ENCODE measurements at regions not wholly inside any gene's neighbourhood (a gene's known extent, or its start where the extent isn't known, plus 50 kb on each side); places are given as distances from the start of the nearest gene placed in this dataset.
"Not testable (repeated sequence)": the region's sequence is repeated elsewhere in the genome, so short reads cannot be mapped to it uniquely, and the experiment has no call there.

DNA sequence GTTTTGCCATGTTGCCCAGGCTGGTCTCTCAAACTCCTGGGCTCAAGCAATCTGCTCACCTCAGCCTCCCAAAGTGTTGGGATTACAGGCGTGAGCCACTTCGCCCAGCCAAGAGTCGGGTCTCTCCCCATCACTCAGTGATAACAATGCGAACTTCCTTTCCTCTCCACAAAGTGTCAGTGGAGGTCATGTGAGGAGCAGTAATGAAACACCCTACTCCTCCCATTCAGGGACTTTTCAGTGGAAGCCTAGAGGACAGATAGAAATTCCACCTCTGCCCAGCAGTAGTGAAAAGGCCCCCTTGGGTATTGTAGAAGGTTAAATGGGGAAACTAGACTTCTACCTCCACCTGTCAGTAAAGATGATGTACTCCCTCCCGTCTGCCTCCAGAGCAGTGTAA, 141.9 kb upstream of the STK26 start:
- H3K9me3 ChIP-seq (replicated peaks; ENCODE audit: control insufficient read depth, insufficient read depth, low read length): no peaks in the 10 kb centered on the region
- BruUV-seq (replicated peaks): no TSS peak
- no peaks in the 10 kb centered on the region for H3K36me3 ChIP-seq (ENCODE audit: control insufficient read depth in 2 of 2, extremely low read depth in 1 of 2, insufficient read depth in 2 of 2, low read length in 2 of 2)
- TF ChIP-seq, protein P1, sequence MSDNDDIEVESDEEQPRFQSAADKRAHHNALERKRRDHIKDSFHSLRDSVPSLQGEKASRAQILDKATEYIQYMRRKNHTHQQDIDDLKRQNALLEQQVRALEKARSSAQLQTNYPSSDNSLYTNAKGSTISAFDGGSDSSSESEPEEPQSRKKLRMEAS (IDR thresholded peaks at IDR 0.05; ENCODE audit: insufficient read depth, insufficient read length): no peak
- TF ChIP-seq JUN (IDR thresholded peaks at IDR 0.05; ENCODE audit: borderline replicate concordance, insufficient read depth, insufficient read length, low read depth): no peak
- TF ChIP-seq EZH2 (IDR thresholded peaks at IDR 0.05; ENCODE audit: borderline replicate concordance, low read depth, low read length, severe bottlenecking): no peak
- TF ChIP-seq, protein P2, sequence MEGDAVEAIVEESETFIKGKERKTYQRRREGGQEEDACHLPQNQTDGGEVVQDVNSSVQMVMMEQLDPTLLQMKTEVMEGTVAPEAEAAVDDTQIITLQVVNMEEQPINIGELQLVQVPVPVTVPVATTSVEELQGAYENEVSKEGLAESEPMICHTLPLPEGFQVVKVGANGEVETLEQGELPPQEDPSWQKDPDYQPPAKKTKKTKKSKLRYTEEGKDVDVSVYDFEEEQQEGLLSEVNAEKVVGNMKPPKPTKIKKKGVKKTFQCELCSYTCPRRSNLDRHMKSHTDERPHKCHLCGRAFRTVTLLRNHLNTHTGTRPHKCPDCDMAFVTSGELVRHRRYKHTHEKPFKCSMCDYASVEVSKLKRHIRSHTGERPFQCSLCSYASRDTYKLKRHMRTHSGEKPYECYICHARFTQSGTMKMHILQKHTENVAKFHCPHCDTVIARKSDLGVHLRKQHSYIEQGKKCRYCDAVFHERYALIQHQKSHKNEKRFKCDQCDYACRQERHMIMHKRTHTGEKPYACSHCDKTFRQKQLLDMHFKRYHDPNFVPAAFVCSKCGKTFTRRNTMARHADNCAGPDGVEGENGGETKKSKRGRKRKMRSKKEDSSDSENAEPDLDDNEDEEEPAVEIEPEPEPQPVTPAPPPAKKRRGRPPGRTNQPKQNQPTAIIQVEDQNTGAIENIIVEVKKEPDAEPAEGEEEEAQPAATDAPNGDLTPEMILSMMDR (IDR thresholded peaks at IDR 0.05; ENCODE audit: extremely low read depth in 1 of 2, insufficient read depth in 1 of 2, low read depth in 1 of 2, low read length in 2 of 2): no peak
- TF ChIP-seq POLR2AphosphoS5 (IDR thresholded peaks at IDR 0.05; ENCODE audit: insufficient read depth, low read depth, low read length): no peak
- no peaks in the 10 kb centered on the region for H3K9me1 ChIP-seq (replicated peaks; ENCODE audit: control insufficient read depth, extremely low read depth, insufficient read depth, low read length)
- dilution Hi-C loops (cut with MboI; ENCODE audit: extremely low pct_ligation_motif_present, low sequenced_read_pairs) (no loop called here), intact Hi-C loops (cut with micrococcal nuclease) (no loop called here)
- H3K4me3 ChIP-seq (replicated peaks in 1 of 3; ENCODE audit: insufficient read depth in 1 of 3, low read depth in 1 of 3, low read length in 3 of 3): no peak overlapping the region
- H2AFZ ChIP-seq (ENCODE audit: low read depth, low read length): no peak overlapping the region
- H3K4me1 ChIP-seq (ENCODE audit: control insufficient read depth, extremely low read depth, insufficient read depth, low read length): no peaks in the 10 kb centered on the region
- H3K9ac ChIP-seq (replicated peaks; ENCODE audit: extremely low read depth, insufficient read depth, low read length): no peak overlapping the region
- H3K79me2 ChIP-seq (ENCODE audit: control insufficient read depth, insufficient read depth, low read length): no peaks in the 10 kb centered on the region
- H3K27me3 ChIP-seq (ENCODE audit: control insufficient read depth in 2 of 2, insufficient read depth in 2 of 2, low read length in 2 of 2): no peaks in the 10 kb centered on the region
- no peaks in the 10 kb centered on the region for H4K20me1 ChIP-seq (replicated peaks; ENCODE audit: control insufficient read depth, extremely low read depth, insufficient read depth, low read length)
- no peak overlapping the region for H3K27ac ChIP-seq (ENCODE audit: insufficient read depth, low read depth, low read length)
- no peak overlapping the region for H3K4me2 ChIP-seq (ENCODE audit: insufficient read depth, low read length)
- CTCF ChIA-PET: no interaction called here
- POLR2A ChIA-PET: no interaction called here
- FAIRE-seq (no peak), DNase-seq (ENCODE audit: low read depth, low spot score) (no peak)

DNA sequence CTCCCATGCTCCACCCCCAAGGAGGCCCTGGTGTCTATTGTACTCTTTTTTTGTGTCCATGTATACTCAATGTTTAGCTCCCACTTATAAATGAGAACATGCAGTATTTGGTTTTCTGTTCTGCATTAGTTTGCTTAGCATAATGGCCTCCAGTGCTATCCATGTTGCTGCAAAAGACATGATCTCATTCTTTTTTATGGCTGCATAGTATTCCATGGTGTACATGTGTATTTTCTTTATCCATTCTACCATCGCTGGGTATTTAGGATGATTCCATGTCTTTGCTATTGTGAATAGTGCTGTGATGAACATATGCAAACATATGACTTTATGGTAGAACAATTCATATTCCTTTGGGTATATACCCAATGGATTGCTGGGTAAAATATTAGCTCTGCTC, 138.1 kb upstream of the STK26 start:
- H3K4me2 ChIP-seq (ENCODE audit: insufficient read depth, low read length); H3K27me3 ChIP-seq (ENCODE audit: control insufficient read depth in 2 of 2, insufficient read depth in 2 of 2, low read length in 2 of 2); FAIRE-seq; H4K20me1 ChIP-seq (replicated peaks; ENCODE audit: control insufficient read depth, extremely low read depth, insufficient read depth, low read length); BruUV-seq (replicated peaks); H3K36me3 ChIP-seq (ENCODE audit: control insufficient read depth in 2 of 2, extremely low read depth in 1 of 2, insufficient read depth in 2 of 2, low read length in 2 of 2); dilution Hi-C loops (cut with MboI; ENCODE audit: extremely low pct_ligation_motif_present, low sequenced_read_pairs); POLR2A ChIA-PET; H3K9ac ChIP-seq (replicated peaks; ENCODE audit: extremely low read depth, insufficient read depth, low read length); H3K79me2 ChIP-seq (ENCODE audit: control insufficient read depth, insufficient read depth, low read length); H3K27ac ChIP-seq (ENCODE audit: insufficient read depth, low read depth, low read length); H3K4me3 ChIP-seq (replicated peaks in 1 of 3; ENCODE audit: insufficient read depth in 1 of 3, low read depth in 1 of 3, low read length in 3 of 3); CTCF ChIA-PET; intact Hi-C loops (cut with micrococcal nuclease); DNase-seq (ENCODE audit: low read depth, low spot score); H3K4me1 ChIP-seq (ENCODE audit: control insufficient read depth, extremely low read depth, insufficient read depth, low read length); H2AFZ ChIP-seq (ENCODE audit: low read depth, low read length); H3K9me3 ChIP-seq (replicated peaks; ENCODE audit: control insufficient read depth, insufficient read depth, low read length); H3K9me1 ChIP-seq (replicated peaks; ENCODE audit: control insufficient read depth, extremely low read depth, insufficient read depth, low read length): not testable (repeated sequence)

DNA sequence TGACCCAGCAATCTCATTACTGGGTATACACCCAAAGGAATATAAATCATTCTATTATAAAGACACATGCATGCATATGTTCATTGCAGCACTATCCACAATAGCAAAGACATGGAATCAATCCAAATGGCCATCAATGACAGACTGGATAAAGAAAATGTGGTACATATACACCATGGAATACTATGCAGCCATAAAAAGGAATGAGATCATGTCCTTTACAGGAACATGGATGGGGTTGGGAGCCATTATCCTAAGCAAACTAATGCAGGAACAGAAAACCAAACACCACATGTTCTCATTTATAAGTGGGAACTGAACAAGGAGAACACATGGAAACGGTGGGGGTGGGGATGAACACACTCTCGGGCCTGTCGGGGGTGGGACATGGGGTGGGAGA, 129.2 kb upstream of the STK26 start:
- H3K9ac ChIP-seq (replicated peaks; ENCODE audit: extremely low read depth, insufficient read depth, low read length); POLR2A ChIA-PET; H3K4me2 ChIP-seq (ENCODE audit: insufficient read depth, low read length); DNase-seq (ENCODE audit: low read depth, low spot score); intact Hi-C loops (cut with micrococcal nuclease); H3K9me1 ChIP-seq (replicated peaks; ENCODE audit: control insufficient read depth, extremely low read depth, insufficient read depth, low read length); H3K79me2 ChIP-seq (ENCODE audit: control insufficient read depth, insufficient read depth, low read length); H3K27ac ChIP-seq (ENCODE audit: insufficient read depth, low read depth, low read length); H3K4me3 ChIP-seq (replicated peaks in 1 of 3; ENCODE audit: insufficient read depth in 1 of 3, low read depth in 1 of 3, low read length in 3 of 3); CTCF ChIA-PET; H4K20me1 ChIP-seq (replicated peaks; ENCODE audit: control insufficient read depth, extremely low read depth, insufficient read depth, low read length); dilution Hi-C loops (cut with MboI; ENCODE audit: extremely low pct_ligation_motif_present, low sequenced_read_pairs); H2AFZ ChIP-seq (ENCODE audit: low read depth, low read length); H3K4me1 ChIP-seq (ENCODE audit: control insufficient read depth, extremely low read depth, insufficient read depth, low read length); H3K27me3 ChIP-seq (ENCODE audit: control insufficient read depth in 2 of 2, insufficient read depth in 2 of 2, low read length in 2 of 2); BruUV-seq (replicated peaks); H3K36me3 ChIP-seq (ENCODE audit: control insufficient read depth in 2 of 2, extremely low read depth in 1 of 2, insufficient read depth in 2 of 2, low read length in 2 of 2); H3K9me3 ChIP-seq (replicated peaks; ENCODE audit: control insufficient read depth, insufficient read depth, low read length); FAIRE-seq: not testable (repeated sequence)

Data from endothelial cell of umbilical vein (primary cell).